DND-41 (cell line): ENCODE measurements at regions not wholly inside any gene's neighbourhood (a gene's known extent, or its start where the extent isn't known, plus 50 kb on each side); places are given as distances from the start of the nearest gene placed in this dataset.

ENCODE experiments used
- EZH2 ChIP-seq: IDR thresholded peaks from 3 replicates; pipeline ENCODE4 v1.6.1; 2012; ENCODE audit warnings: borderline replicate concordance, low read depth, mild to moderate bottlenecking, moderate library complexity, low read length, inconsistent platforms; ENCODE audit not compliant: severe bottlenecking
- TF ChIP-seq, protein P1 (sequence below): IDR thresholded peaks from 2 replicates; pipeline ENCODE4 v1.5.1; 2012; ENCODE audit warnings: borderline replicate concordance, low read length, moderate library complexity, mild to moderate bottlenecking; ENCODE audit not compliant: poor library complexity, severe bottlenecking; ENCODE audit errors: extremely low read depth

DNA sequence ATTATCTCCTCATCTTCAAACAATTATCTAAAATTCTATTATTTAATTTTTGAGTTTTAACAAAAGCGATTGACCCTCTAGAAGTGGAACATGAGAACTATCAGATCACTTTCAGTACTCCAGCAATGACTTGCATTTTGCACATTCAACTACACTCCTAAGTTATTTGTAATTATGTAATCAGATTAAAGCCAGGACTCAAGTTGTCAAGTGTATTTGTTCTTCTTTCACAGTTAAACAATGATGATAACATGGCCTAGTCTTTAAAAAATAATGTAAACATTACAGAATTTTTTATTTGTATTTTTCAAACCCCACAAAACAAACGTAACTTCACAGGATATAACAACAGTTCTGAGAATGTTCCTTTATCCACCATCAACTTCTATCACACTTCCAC, 2148.9 kb upstream of the ACO1 start:
- TF ChIP-seq, protein P1, sequence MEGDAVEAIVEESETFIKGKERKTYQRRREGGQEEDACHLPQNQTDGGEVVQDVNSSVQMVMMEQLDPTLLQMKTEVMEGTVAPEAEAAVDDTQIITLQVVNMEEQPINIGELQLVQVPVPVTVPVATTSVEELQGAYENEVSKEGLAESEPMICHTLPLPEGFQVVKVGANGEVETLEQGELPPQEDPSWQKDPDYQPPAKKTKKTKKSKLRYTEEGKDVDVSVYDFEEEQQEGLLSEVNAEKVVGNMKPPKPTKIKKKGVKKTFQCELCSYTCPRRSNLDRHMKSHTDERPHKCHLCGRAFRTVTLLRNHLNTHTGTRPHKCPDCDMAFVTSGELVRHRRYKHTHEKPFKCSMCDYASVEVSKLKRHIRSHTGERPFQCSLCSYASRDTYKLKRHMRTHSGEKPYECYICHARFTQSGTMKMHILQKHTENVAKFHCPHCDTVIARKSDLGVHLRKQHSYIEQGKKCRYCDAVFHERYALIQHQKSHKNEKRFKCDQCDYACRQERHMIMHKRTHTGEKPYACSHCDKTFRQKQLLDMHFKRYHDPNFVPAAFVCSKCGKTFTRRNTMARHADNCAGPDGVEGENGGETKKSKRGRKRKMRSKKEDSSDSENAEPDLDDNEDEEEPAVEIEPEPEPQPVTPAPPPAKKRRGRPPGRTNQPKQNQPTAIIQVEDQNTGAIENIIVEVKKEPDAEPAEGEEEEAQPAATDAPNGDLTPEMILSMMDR = no peak
- TF ChIP-seq EZH2 = no peak
